Nephron progenitor cell (in vitro differentiated cells): ENCODE measurements at regions not wholly inside any gene's neighbourhood (a gene's known extent, or its start where the extent isn't known, plus 50 kb on each side); places are given as distances from the start of the nearest gene placed in this dataset.

ENCODE experiments used
- DNase-seq: peaks from one replicate; pipeline ENCODE4 v3.0.0; 2021
- H3K27ac Mint-ChIP-seq: 2 replicates; pipeline ENCODE4 v1.8.0; 2021; ENCODE audit warnings: mild to moderate bottlenecking, moderate library complexity, mixed read lengths
- H3K27me3 Mint-ChIP-seq: 2 replicates; pipeline ENCODE4 v1.8.0; 2021; ENCODE audit warnings: mild to moderate bottlenecking, low read depth, mixed read lengths; ENCODE audit not compliant: poor library complexity
- H3K36me3 Mint-ChIP-seq: 2 replicates; pipeline ENCODE4 v1.8.0; 2021; ENCODE audit warnings: low read depth, mixed read lengths
- H3K4me1 Mint-ChIP-seq: 2 replicates; pipeline ENCODE4 v1.8.0; 2021; ENCODE audit warnings: mixed read lengths
- H3K4me3 Mint-ChIP-seq: 2 replicates; pipeline ENCODE4 v1.8.0; 2021; ENCODE audit warnings: mild to moderate bottlenecking, moderate library complexity, mixed read lengths
- H3K9me3 Mint-ChIP-seq: 2 replicates; pipeline ENCODE4 v1.8.0; 2021; ENCODE audit warnings: mild to moderate bottlenecking, moderate library complexity, mixed read lengths
- CTCF ChIP-seq: fragments of 200-600 bp; sonication (generic); IDR thresholded peaks from 2 replicates; pipeline ENCODE4 v1.5.0; 2021; ENCODE audit warnings: antibody characterized with exemption

- peaks cover 9% of the 10 kb centered on the region for H3K9me3 Mint-ChIP-seq
- no peak for DNase-seq
These were observed 202.1 kb upstream of the HS6ST1 start for GRCh38 chr2:128520791-128521190.

GRCh38 chr2:128521482-128521881 is 202.8 kb upstream of the HS6ST1 start:
- TF ChIP-seq CTCF = no peak
- Mint-ChIP-seq H3K9me3 (peaks cover 9% of the 10 kb centered on the region), H3K27me3 (peaks cover 12% of the 10 kb centered on the region), H3K27ac (no peak overlapping the region), H3K36me3 (no peaks in the 10 kb centered on the region), H3K4me1 (peaks cover 36% of the 10 kb centered on the region), H3K4me3 (no peak overlapping the region)
- no peak for DNase-seq

More at GRCh38 chr2:128520791-128521190, 202.1 kb upstream of the HS6ST1 start:
- Mint-ChIP-seq H3K4me3 (no peak overlapping the region), H3K27ac (no peak overlapping the region), H3K4me1 (peaks cover 33% of the 10 kb centered on the region), H3K27me3 (peaks cover 12% of the 10 kb centered on the region), H3K36me3 (no peaks in the 10 kb centered on the region)
- TF ChIP-seq CTCF = no peak

- Mint-ChIP-seq H3K4me3 (no peak overlapping the region), H3K9me3 (peaks cover 9% of the 10 kb centered on the region), H3K4me1 (peaks cover 44% of the 10 kb centered on the region), H3K27ac (no peak overlapping the region), H3K27me3 (peaks cover 18% of the 10 kb centered on the region), H3K36me3 (no peaks in the 10 kb centered on the region)
- no peak for TF ChIP-seq CTCF
- DNase-seq = no peak
These were observed 204.2 kb upstream of the HS6ST1 start for GRCh38 chr2:128522829-128523228.

- Mint-ChIP-seq H3K4me1 (peaks cover 50% of the 10 kb centered on the region), H3K4me3 (no peak overlapping the region), H3K27me3 (peaks cover 18% of the 10 kb centered on the region), H3K9me3 (peaks cover 9% of the 10 kb centered on the region), H3K36me3 (no peaks in the 10 kb centered on the region), H3K27ac (no peak overlapping the region)
- DNase-seq = no peak
- no peak for TF ChIP-seq CTCF
These were observed 204.8 kb upstream of the HS6ST1 start for GRCh38 chr2:128523457-128523856.

- Mint-ChIP-seq H3K36me3 (no peaks in the 10 kb centered on the region), H3K4me3 (peak overlapping the region; percentile 15), H3K9me3 (peaks cover 9% of the 10 kb centered on the region), H3K27me3 (peaks cover 21% of the 10 kb centered on the region), H3K4me1 (peaks cover 51% of the 10 kb centered on the region), H3K27ac (peak overlapping the region; percentile 36)
- no peak for DNase-seq
- TF ChIP-seq CTCF = no peak
These were observed 205.5 kb upstream of the HS6ST1 start for GRCh38 chr2:128524183-128524582.

- H3K27ac Mint-ChIP-seq = no peak overlapping the region
- H3K4me1 Mint-ChIP-seq = peaks cover 51% of the 10 kb centered on the region
- peaks cover 9% of the 10 kb centered on the region for H3K9me3 Mint-ChIP-seq
- peaks cover 20% of the 10 kb centered on the region for H3K27me3 Mint-ChIP-seq
- no peak for TF ChIP-seq CTCF
- no peak for DNase-seq
- H3K4me3 Mint-ChIP-seq = no peak overlapping the region
- H3K36me3 Mint-ChIP-seq = no peaks in the 10 kb centered on the region
These were observed 207.0 kb upstream of the HS6ST1 start for GRCh38 chr2:128525653-128526052.
